Adrenal gland (tissue), 9 donors: ENCODE measurements at regions not wholly inside any gene's neighbourhood (a gene's known extent, or its start where the extent isn't known, plus 50 kb on each side); places are given as distances from the start of the nearest gene placed in this dataset.

Experiments used
- DNase-seq, 7 donors: peaks; one replicate each; pipeline ENCODE4 v3.0.0-alpha.2; 2019 to 2020
- H3K27ac ChIP-seq, 5 donors: fragments of 200-600 bp; sonication (generic) in 4 of 5; 1 replicate in 3 of 5; 2 replicates in 2 of 5; pipeline versions ENCODE4 v1.5.1 to v1.8.0; 2016 to 2020; ENCODE audit warnings: mild to moderate bottlenecking in 1 of 5
- H3K27me3 ChIP-seq: fragments of 200-600 bp; 2 replicates; pipeline ENCODE4 v1.8.0; 2021
- H3K36me3 ChIP-seq, 2 donors: fragments of 200-600 bp; replicated peaks in 1 of 2; 1 replicate in 1 of 2; 2 replicates in 1 of 2; pipeline versions ENCODE4 v1.5.1 to v1.8.0; 2018 to 2022
- H3K4me1 ChIP-seq, 2 donors: fragments of 200-600 bp; replicated peaks in 1 of 2; 1 replicate in 1 of 2; 2 replicates in 1 of 2; pipeline versions ENCODE4 v1.5.1 to v1.8.0; 2018 to 2021
- H3K4me3 ChIP-seq, 4 donors: fragments of 200-600 bp; sonication (generic) in 3 of 4; one replicate each; pipeline ENCODE4 v1.5.1; 2016 to 2018
- H3K9me3 ChIP-seq, 3 donors: fragments of 200-600 bp; sonication (generic) in 1 of 3; replicated peaks in 1 of 3; 1 replicate in 2 of 3; 2 replicates in 1 of 3; pipeline versions ENCODE4 v1.5.1 to v1.8.0; 2016 to 2021
- POLR2A ChIP-seq, 2 donors: fragments of 450-650 bp; IDR thresholded peaks; one replicate each; pipeline ENCODE4 v1.6.1; 2017; ENCODE audit warnings: antibody characterized with exemption in 2 of 2, mild to moderate bottlenecking in 2 of 2, moderate library complexity in 1 of 2
- WGBS, 4 donors: extraction: QIAGEN DNeasy Blood & Tissue Kit in 2 of 4; methylation state at CpG; one replicate each; pipeline versions ENCODE4 v1.1.5 to v1.1.7; 2013 to 2017; 5-methylcytosine and 5-hydroxymethylcytosine counted together
- intact Hi-C, 2 donors: fragments of 100-400 bp; cut with DNase I; formaldehyde crosslinking; loops; one replicate each; pipeline versions ENCODE4 v1.14.1 to v1.15.0; 2022 to 2023
- TF ChIP-seq, protein P1 (sequence below), 6 experiments: fragments of 450-650 bp in 4 of 6; fragments of 200-600 bp in 2 of 6; sonication (generic) in 1 of 6; IDR thresholded peaks; 1 replicate in 5 of 6; 2 replicates in 1 of 6; pipeline versions ENCODE4 v1.5.1 to v1.8.0; 2016 to 2021; ENCODE audit warnings: antibody characterized with exemption in 6 of 6, mild to moderate bottlenecking in 2 of 6, moderate library complexity in 1 of 6
- donor health status: healthy with polysubstance abuse.
- donor health status: Bipolar disorder and iron deficiency.
- donor health status: DM: yes; HTN: yes; CAD: no.
- donor health status: DM: no; HTN: no; CAD: no.
- donor health status: DM: no; HTN: no; CAD: no.

DNA sequence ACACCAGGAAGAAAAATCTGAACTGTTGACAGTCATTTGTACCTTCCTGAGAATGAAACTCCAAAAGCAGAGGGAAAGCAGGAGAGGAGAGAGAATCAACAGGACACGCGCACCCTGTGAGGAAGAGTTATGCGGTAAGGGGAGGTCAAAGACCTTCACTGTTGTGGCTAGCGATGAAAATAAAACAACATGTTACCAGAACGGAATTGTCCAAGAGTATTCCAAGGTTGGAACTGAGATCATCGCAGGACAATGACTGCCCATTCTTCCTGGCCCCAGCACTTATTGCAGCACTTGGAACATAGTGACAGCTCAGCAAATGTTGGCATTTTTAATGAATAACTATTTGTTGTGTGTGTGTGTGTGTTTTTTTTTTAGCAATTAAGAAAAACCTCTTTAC is 176.0 kb upstream of the TSC22D1 start:
- H3K4me1 ChIP-seq: peaks cover 11 to 18% of the 10 kb centered on the region in 2 donors
- no peak overlapping the region for H3K27ac ChIP-seq
- intact Hi-C loops: no loop called here
- H3K27me3 ChIP-seq: no peaks in the 10 kb centered on the region
- no peak overlapping the region for H3K4me3 ChIP-seq
- WGBS, 4 donors: 41 to 53% (median 47%) methylated on average over 6 of the region's 6 CpGs
- DNase-seq: peak; percentile 37 to 71 (median 53)
- TF ChIP-seq POLR2A (IDR thresholded peaks at IDR 0.05): peak in 1 of 2 donors; percentile 20
- TF ChIP-seq, protein P1, sequence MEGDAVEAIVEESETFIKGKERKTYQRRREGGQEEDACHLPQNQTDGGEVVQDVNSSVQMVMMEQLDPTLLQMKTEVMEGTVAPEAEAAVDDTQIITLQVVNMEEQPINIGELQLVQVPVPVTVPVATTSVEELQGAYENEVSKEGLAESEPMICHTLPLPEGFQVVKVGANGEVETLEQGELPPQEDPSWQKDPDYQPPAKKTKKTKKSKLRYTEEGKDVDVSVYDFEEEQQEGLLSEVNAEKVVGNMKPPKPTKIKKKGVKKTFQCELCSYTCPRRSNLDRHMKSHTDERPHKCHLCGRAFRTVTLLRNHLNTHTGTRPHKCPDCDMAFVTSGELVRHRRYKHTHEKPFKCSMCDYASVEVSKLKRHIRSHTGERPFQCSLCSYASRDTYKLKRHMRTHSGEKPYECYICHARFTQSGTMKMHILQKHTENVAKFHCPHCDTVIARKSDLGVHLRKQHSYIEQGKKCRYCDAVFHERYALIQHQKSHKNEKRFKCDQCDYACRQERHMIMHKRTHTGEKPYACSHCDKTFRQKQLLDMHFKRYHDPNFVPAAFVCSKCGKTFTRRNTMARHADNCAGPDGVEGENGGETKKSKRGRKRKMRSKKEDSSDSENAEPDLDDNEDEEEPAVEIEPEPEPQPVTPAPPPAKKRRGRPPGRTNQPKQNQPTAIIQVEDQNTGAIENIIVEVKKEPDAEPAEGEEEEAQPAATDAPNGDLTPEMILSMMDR (IDR thresholded peaks at IDR 0.05): no peak
- no peaks in the 10 kb centered on the region for H3K9me3 ChIP-seq
- no peaks in the 10 kb centered on the region for H3K36me3 ChIP-seq

DNA sequence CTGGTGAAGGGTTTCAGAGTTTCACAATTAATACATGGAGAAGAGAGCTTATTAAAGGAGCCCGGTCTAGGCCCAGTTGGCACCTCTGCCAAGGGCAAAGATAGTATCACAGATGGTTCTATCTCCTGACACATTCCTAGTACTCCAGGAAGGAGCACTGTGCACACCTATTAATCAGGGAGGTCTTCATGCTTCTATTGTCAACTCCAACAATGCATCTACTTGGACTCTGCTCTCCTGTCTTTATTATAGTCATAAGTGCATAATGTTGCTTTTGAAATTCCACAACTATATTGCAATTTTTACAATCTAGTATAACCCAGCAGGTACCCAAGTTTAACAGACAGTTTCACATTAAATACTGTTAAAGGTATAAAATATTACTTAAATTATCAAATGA is 174.5 kb upstream of the TSC22D1 start:
- H3K4me1 ChIP-seq: peaks cover 6 to 8% of the 10 kb centered on the region in 2 donors
- H3K9me3 ChIP-seq: no peaks in the 10 kb centered on the region
- no peak overlapping the region for H3K27ac ChIP-seq
- 73 to 95% (median 91%) methylated on average over 1 of the region's 1 CpG for WGBS, 4 donors
- intact Hi-C loops: no loop called here
- no peak overlapping the region for H3K4me3 ChIP-seq
- TF ChIP-seq POLR2A (IDR thresholded peaks at IDR 0.05): no peak
- TF ChIP-seq, protein P1 (IDR thresholded peaks at IDR 0.05): no peak
- no peak for DNase-seq
- H3K27me3 ChIP-seq: no peaks in the 10 kb centered on the region
- H3K36me3 ChIP-seq: no peaks in the 10 kb centered on the region

DNA sequence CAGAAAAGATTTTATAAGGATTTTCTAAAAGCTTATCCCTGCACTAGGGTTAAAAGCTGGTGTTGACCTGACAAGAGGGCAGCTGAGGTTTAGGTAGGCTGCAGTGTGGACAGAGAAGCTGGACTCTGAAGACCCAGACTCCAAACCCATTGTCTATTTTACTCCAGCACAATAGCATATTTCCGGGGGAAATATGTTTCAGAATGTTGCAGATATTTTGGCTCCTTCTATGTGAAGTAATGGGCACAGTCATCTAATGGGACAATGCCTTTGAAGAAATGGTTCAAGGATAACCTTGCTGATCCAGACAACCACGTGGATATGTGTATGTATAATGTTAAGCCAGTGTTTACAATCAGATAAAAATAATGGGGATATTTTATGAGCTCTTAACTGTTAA is 173.8 kb upstream of the TSC22D1 start:
- Histone ChIP-seq H3K4me1 (peaks cover 6 to 8% of the 10 kb centered on the region in 2 donors), H3K27ac (no peak overlapping the region), H3K27me3 (no peaks in the 10 kb centered on the region), H3K9me3 (no peaks in the 10 kb centered on the region), H3K36me3 (no peaks in the 10 kb centered on the region), H3K4me3 (no peak overlapping the region)
- intact Hi-C loops: no loop called here
- TF ChIP-seq, protein P1 (IDR thresholded peaks at IDR 0.05): no peak
- no peak for TF ChIP-seq POLR2A (IDR thresholded peaks at IDR 0.05)
- WGBS, 4 donors: 45 to 63% (median 57%) methylated on average over 2 of the region's 2 CpGs
- no peak for DNase-seq

DNA sequence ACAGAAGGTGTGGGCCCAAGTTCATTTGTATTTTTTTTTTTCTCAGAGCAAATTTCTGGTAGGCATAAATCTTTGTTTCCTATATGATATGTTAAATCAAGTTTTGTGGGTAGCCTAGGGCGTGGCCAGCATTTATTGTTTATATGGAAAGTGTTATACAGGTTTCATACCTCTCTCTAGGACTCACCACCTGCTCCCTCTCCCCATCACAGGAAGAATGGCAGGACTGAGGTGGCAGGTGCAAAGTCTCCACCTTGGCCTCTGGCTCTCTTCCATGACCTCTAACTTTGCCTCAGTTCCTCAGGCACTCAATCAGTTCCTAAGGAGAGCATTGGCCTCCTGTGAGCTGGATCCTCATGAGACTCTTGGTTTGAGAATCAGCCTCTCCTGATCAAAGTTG is 172.3 kb upstream of the TSC22D1 start:
- WGBS, 4 donors: 91 to 95% (median 94%) methylated on average over 1 of the region's 1 CpG
- Histone ChIP-seq H3K36me3 (no peaks in the 10 kb centered on the region), H3K9me3 (no peaks in the 10 kb centered on the region), H3K4me3 (no peak overlapping the region), H3K27ac (no peak overlapping the region), H3K27me3 (no peaks in the 10 kb centered on the region), H3K4me1 (peaks cover 6 to 8% of the 10 kb centered on the region in 2 donors)
- no peak for TF ChIP-seq POLR2A (IDR thresholded peaks at IDR 0.05)
- TF ChIP-seq, protein P1 (IDR thresholded peaks at IDR 0.05): no peak
- intact Hi-C loops: no loop called here
- DNase-seq: no peak
